CD4-positive, CD25-positive, alpha-beta regulatory T cell (primary cell): ENCODE measurements at regions not wholly inside any gene's neighbourhood (a gene's known extent, or its start where the extent isn't known, plus 50 kb on each side); places are given as distances from the start of the nearest gene placed in this dataset.
"Not testable (repeated sequence)": the region's sequence is repeated elsewhere in the genome, so short reads cannot be mapped to it uniquely, and the experiment has no call there.

Source experiments
- ATAC-seq, 2 donors: fragments of 150-1000 bp; cut with Tn5 transposase; one replicate each; pipeline ENCODE4 v1.10.0; 2021; ENCODE audit warnings: low read depth in 2 of 2, moderate number of reproducible peaks in 2 of 2, moderate library complexity in 1 of 2
- DNase-seq, 3 donors: peaks; one replicate each; pipeline versions ENCODE4 v3.0.0 to v3.0.0-alpha.2; 2012 to 2022; ENCODE audit warnings: mixed read lengths in 1 of 3
- H3K27ac ChIP-seq: one replicate; pipeline ENCODE4 v1.7.0; 2013; ENCODE audit warnings: mild to moderate bottlenecking, low read length; ENCODE audit not compliant: insufficient read depth, poor library complexity, severe bottlenecking
- H3K27me3 ChIP-seq: one replicate; pipeline ENCODE4 v1.7.0; 2013; ENCODE audit warnings: low read length; ENCODE audit not compliant: control insufficient read depth, insufficient read depth
- H3K36me3 ChIP-seq: one replicate; pipeline ENCODE4 v1.7.0; 2013; ENCODE audit warnings: mild to moderate bottlenecking, low read length, moderate library complexity; ENCODE audit not compliant: control insufficient read depth, insufficient read depth
- H3K4me1 ChIP-seq: 2 replicates; pipeline ENCODE4 v1.7.0; 2013; ENCODE audit warnings: mild to moderate bottlenecking, low read length; ENCODE audit not compliant: insufficient read depth, control insufficient read depth, poor library complexity, severe bottlenecking
- H3K4me3 ChIP-seq: one replicate; pipeline ENCODE4 v1.7.0; 2013; ENCODE audit warnings: low read depth, mild to moderate bottlenecking, low read length, moderate library complexity
- H3K9me3 ChIP-seq, 2 experiments: 1 replicate in 1 of 2; 2 replicates in 1 of 2; pipeline ENCODE4 v1.7.0; 2013; ENCODE audit warnings: low read length in 2 of 2, mild to moderate bottlenecking in 1 of 2, moderate library complexity in 1 of 2; ENCODE audit not compliant: control insufficient read depth in 2 of 2
- H3K27ac Mint-ChIP-seq, 3 donors: one replicate each; pipeline ENCODE4 v1.8.0; 2020 to 2022; ENCODE audit warnings: mild to moderate bottlenecking in 3 of 3, mixed read lengths in 3 of 3, moderate library complexity in 2 of 3
- H3K27me3 Mint-ChIP-seq: one replicate; pipeline ENCODE4 v1.8.0; 2022; ENCODE audit warnings: mild to moderate bottlenecking, mixed read lengths
- H3K36me3 Mint-ChIP-seq: one replicate; pipeline ENCODE4 v1.8.0; 2020; ENCODE audit warnings: mixed read lengths
- H3K4me1 Mint-ChIP-seq, 4 donors: one replicate each; pipeline ENCODE4 v1.8.0; 2020 to 2022; ENCODE audit warnings: mixed read lengths in 4 of 4, mild to moderate bottlenecking in 1 of 4
- H3K4me3 Mint-ChIP-seq, 4 donors: one replicate each; pipeline ENCODE4 v1.8.0; 2020 to 2022; ENCODE audit warnings: mild to moderate bottlenecking in 4 of 4, mixed read lengths in 4 of 4, moderate library complexity in 3 of 4
- H3K9me3 Mint-ChIP-seq, 7 donors: one replicate each; pipeline ENCODE4 v1.8.0; 2020 to 2022; ENCODE audit warnings: mixed read lengths in 7 of 7, mild to moderate bottlenecking in 3 of 7, moderate library complexity in 2 of 7

- not testable (repeated sequence) for H3K4me1 Mint-ChIP-seq, DNase-seq, H3K4me1 ChIP-seq, H3K4me3 Mint-ChIP-seq, H3K36me3 ChIP-seq, H3K9me3 Mint-ChIP-seq, H3K27me3 ChIP-seq, H3K36me3 Mint-ChIP-seq, H3K27ac Mint-ChIP-seq, H3K4me3 ChIP-seq, ATAC-seq, H3K9me3 ChIP-seq, H3K27ac ChIP-seq, H3K27me3 Mint-ChIP-seq
Observed at GRCh38 chr21:9705016-9705415, 816.4 kb upstream of the TPTE start.

GRCh38 chr21:9705455-9705854 is 815.9 kb upstream of the TPTE start:
- not testable (repeated sequence) for H3K4me3 ChIP-seq, H3K27me3 Mint-ChIP-seq, H3K27me3 ChIP-seq, H3K4me3 Mint-ChIP-seq, H3K4me1 Mint-ChIP-seq, H3K27ac Mint-ChIP-seq, H3K4me1 ChIP-seq, ATAC-seq, H3K9me3 ChIP-seq, H3K36me3 Mint-ChIP-seq, H3K27ac ChIP-seq, DNase-seq, H3K36me3 ChIP-seq, H3K9me3 Mint-ChIP-seq

GRCh38 chr21:9724542-9724941 is 796.8 kb upstream of the TPTE start:
- not testable (repeated sequence) for H3K27me3 Mint-ChIP-seq, H3K4me1 ChIP-seq, H3K4me3 Mint-ChIP-seq, H3K4me3 ChIP-seq, H3K27ac Mint-ChIP-seq, H3K27me3 ChIP-seq, ATAC-seq, H3K4me1 Mint-ChIP-seq, H3K36me3 ChIP-seq, H3K27ac ChIP-seq, DNase-seq, H3K36me3 Mint-ChIP-seq
- H3K9me3 ChIP-seq: peaks cover 13 to 23% of the 10 kb centered on the region in 2 experiments
- peaks cover 3 to 34% (median 15%) of the 10 kb centered on the region in 7 donors for H3K9me3 Mint-ChIP-seq

- H3K36me3 Mint-ChIP-seq, H3K27me3 Mint-ChIP-seq, H3K27ac Mint-ChIP-seq, ATAC-seq, H3K4me1 ChIP-seq, H3K4me1 Mint-ChIP-seq, H3K4me3 Mint-ChIP-seq, H3K27ac ChIP-seq, H3K36me3 ChIP-seq, H3K27me3 ChIP-seq, DNase-seq, H3K4me3 ChIP-seq: not testable (repeated sequence)
- peaks cover 12 to 28% of the 10 kb centered on the region in 2 experiments for H3K9me3 ChIP-seq
- peaks cover 3 to 36% (median 17%) of the 10 kb centered on the region in 7 donors for H3K9me3 Mint-ChIP-seq
Observed at GRCh38 chr21:9727187-9727586, 794.2 kb upstream of the TPTE start.

- not testable (repeated sequence) for H3K4me1 Mint-ChIP-seq, H3K36me3 Mint-ChIP-seq, H3K36me3 ChIP-seq, H3K4me3 ChIP-seq, ATAC-seq, DNase-seq, H3K27me3 ChIP-seq, H3K27ac ChIP-seq, H3K27me3 Mint-ChIP-seq, H3K4me1 ChIP-seq, H3K27ac Mint-ChIP-seq, H3K4me3 Mint-ChIP-seq
- H3K9me3 ChIP-seq: peaks cover 13 to 34% of the 10 kb centered on the region in 2 experiments
- peaks cover 3 to 36% (median 17%) of the 10 kb centered on the region in 7 donors for H3K9me3 Mint-ChIP-seq
Observed at GRCh38 chr21:9728219-9728992, 793.0 kb upstream of the TPTE start.

- Mint-ChIP-seq H3K36me3 (no peaks in the 10 kb centered on the region), H3K27ac (no peak overlapping the region), H3K4me1 (no peaks in the 10 kb centered on the region), H3K9me3 (peaks cover 3 to 27% (median 15%) of the 10 kb centered on the region in 7 donors), H3K27me3 (no peaks in the 10 kb centered on the region), H3K4me3 (no peak overlapping the region)
- no peaks in the 10 kb centered on the region for H3K36me3 ChIP-seq
- H3K27me3 ChIP-seq: no peaks in the 10 kb centered on the region
- ATAC-seq (no peak), DNase-seq (no peak)
- no peak overlapping the region for H3K27ac ChIP-seq
- H3K4me3 ChIP-seq: no peak overlapping the region
- peaks cover 13 to 47% of the 10 kb centered on the region in 2 experiments for H3K9me3 ChIP-seq
- no peaks in the 10 kb centered on the region for H3K4me1 ChIP-seq
Observed at GRCh38 chr21:9730866-9731265, 790.5 kb upstream of the TPTE start.

GRCh38 chr21:9731317-9731716 is 790.1 kb upstream of the TPTE start:
- peaks cover 13 to 48% of the 10 kb centered on the region in 2 experiments for H3K9me3 ChIP-seq
- not testable (repeated sequence) for H3K27ac Mint-ChIP-seq, H3K36me3 Mint-ChIP-seq, DNase-seq, H3K4me1 Mint-ChIP-seq, H3K36me3 ChIP-seq, H3K4me3 Mint-ChIP-seq, H3K4me3 ChIP-seq, H3K27me3 ChIP-seq, ATAC-seq, H3K4me1 ChIP-seq, H3K27ac ChIP-seq, H3K27me3 Mint-ChIP-seq
- H3K9me3 Mint-ChIP-seq: peaks cover 3 to 27% (median 14%) of the 10 kb centered on the region in 7 donors

GRCh38 chr21:9732605-9733004 is 788.8 kb upstream of the TPTE start:
- not testable (repeated sequence) for ATAC-seq, H3K27me3 Mint-ChIP-seq, H3K36me3 ChIP-seq, H3K27ac ChIP-seq, H3K4me1 ChIP-seq, H3K27ac Mint-ChIP-seq, H3K36me3 Mint-ChIP-seq, H3K4me3 ChIP-seq, H3K27me3 ChIP-seq, DNase-seq, H3K4me3 Mint-ChIP-seq, H3K4me1 Mint-ChIP-seq
- H3K9me3 Mint-ChIP-seq: peaks cover 2 to 18% (median 6%) of the 10 kb centered on the region in 7 donors
- peaks cover 14 to 57% of the 10 kb centered on the region in 2 experiments for H3K9me3 ChIP-seq
